Body of pancreas (tissue), 4 donors: ENCODE measurements at regions not wholly inside any gene's neighbourhood (a gene's known extent, or its start where the extent isn't known, plus 50 kb on each side); places are given as distances from the start of the nearest gene placed in this dataset.

Source experiments
- CTCF ChIP-seq, 7 experiments: fragments of 450-650 bp in 4 of 7; fragments of 200-600 bp in 3 of 7; sonication (generic) in 3 of 7; IDR thresholded peaks; one replicate each; pipeline ENCODE4 v1.5.1; 2016 to 2019; ENCODE audit warnings: antibody characterized with exemption in 7 of 7
- POLR2A ChIP-seq, 3 donors: fragments of 450-650 bp; IDR thresholded peaks; one replicate each; pipeline ENCODE4 v1.6.1; 2016; ENCODE audit warnings: antibody characterized with exemption in 3 of 3, mild to moderate bottlenecking in 2 of 3

DNA sequence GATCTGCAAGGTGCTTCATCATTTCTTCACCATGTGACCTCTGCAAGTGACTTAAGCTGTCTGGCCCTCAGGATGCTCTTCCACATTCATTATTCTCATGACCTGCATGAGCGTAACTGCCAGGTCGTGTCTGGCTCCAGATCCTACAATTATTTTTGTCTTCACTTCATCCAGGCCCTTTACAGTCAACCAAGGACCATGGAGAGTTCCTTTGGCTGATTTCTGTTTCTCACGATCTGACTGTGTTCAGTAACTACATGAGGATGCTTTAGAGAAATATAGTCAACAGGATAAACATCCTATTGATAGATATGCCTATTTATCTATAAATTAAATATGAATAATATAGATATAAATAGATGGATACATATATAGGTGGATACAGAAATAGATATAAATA, 1251.6 kb downstream of the NLGN4Y start:
- TF ChIP-seq CTCF (IDR thresholded peaks at IDR 0.05) = no peak
- TF ChIP-seq POLR2A (IDR thresholded peaks at IDR 0.05) = no peak
